Cardiac muscle cell (in vitro differentiated cells and primary cell): ENCODE measurements at regions not wholly inside any gene's neighbourhood (a gene's known extent, or its start where the extent isn't known, plus 50 kb on each side); places are given as distances from the start of the nearest gene placed in this dataset.
"Not testable (repeated sequence)": the region's sequence is repeated elsewhere in the genome, so short reads cannot be mapped to it uniquely, and the experiment has no call there.

Source experiments
- DNase-seq, 2 donors: peaks; one replicate each; pipeline versions ENCODE4 v3.0.0 to v3.0.0-alpha.2; 2010 to 2017; ENCODE audit warnings: low read depth in 1 of 2, low spot score in 1 of 2
- H3K27ac ChIP-seq: fragments of 200-600 bp; sonication (generic); 2 replicates; pipeline ENCODE4 v1.5.1; 2016
- H3K27me3 ChIP-seq: fragments of 200-600 bp; sonication (generic); 2 replicates; pipeline ENCODE4 v1.6.0; 2016; ENCODE audit warnings: control low read depth
- H3K36me3 ChIP-seq: fragments of 200-600 bp; sonication (generic); 2 replicates; pipeline ENCODE4 v1.5.1; 2016; ENCODE audit warnings: control low read depth
- H3K4me1 ChIP-seq: fragments of 200-600 bp; sonication (generic); 2 replicates; pipeline ENCODE4 v1.8.1; 2017; ENCODE audit warnings: low read depth, mild to moderate bottlenecking, mixed run types
- H3K4me3 ChIP-seq: fragments of 200-600 bp; sonication (generic); 2 replicates; pipeline ENCODE4 v1.5.1; 2016; ENCODE audit warnings: mild to moderate bottlenecking
- H3K9me3 ChIP-seq: fragments of 200-600 bp; sonication (generic); 2 replicates; pipeline ENCODE4 v1.5.1; 2017; ENCODE audit warnings: low read depth, mild to moderate bottlenecking, control low read depth
- TF ChIP-seq, protein P1 (sequence below): IDR thresholded peaks from 2 replicates; pipeline ENCODE4 v1.5.1; 2012; ENCODE audit warnings: low read depth, mild to moderate bottlenecking, low read length

DNA sequence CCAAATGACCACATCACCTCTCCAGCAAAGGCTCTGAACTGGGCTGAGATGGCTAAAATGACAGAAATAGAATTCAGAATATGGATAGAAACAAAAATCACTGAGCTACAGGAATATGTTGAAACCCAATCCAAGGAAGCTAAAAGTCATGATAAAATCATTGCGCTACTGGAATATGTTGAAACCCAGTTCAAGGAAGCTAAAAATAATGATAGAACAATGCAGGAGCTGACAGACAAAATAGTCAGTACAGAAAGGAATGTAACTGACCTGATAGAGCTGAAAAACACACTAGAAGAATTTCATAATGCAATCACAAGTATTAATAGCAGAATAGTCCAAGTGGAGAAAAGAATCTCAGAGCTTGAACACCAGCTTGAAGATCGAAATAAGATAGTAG, 394.9 kb upstream of the GRAMD2B start:
- no peak overlapping the region for H3K27ac ChIP-seq
- no peaks in the 10 kb centered on the region for H3K36me3 ChIP-seq
- H3K27me3 ChIP-seq = no peaks in the 10 kb centered on the region
- TF ChIP-seq, protein P1, sequence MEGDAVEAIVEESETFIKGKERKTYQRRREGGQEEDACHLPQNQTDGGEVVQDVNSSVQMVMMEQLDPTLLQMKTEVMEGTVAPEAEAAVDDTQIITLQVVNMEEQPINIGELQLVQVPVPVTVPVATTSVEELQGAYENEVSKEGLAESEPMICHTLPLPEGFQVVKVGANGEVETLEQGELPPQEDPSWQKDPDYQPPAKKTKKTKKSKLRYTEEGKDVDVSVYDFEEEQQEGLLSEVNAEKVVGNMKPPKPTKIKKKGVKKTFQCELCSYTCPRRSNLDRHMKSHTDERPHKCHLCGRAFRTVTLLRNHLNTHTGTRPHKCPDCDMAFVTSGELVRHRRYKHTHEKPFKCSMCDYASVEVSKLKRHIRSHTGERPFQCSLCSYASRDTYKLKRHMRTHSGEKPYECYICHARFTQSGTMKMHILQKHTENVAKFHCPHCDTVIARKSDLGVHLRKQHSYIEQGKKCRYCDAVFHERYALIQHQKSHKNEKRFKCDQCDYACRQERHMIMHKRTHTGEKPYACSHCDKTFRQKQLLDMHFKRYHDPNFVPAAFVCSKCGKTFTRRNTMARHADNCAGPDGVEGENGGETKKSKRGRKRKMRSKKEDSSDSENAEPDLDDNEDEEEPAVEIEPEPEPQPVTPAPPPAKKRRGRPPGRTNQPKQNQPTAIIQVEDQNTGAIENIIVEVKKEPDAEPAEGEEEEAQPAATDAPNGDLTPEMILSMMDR = no peak
- peak in 1 of 2 donors; percentile 75 for DNase-seq
- H3K4me3 ChIP-seq = no peak overlapping the region
- H3K9me3 ChIP-seq = no peaks in the 10 kb centered on the region
- H3K4me1 ChIP-seq = no peaks in the 10 kb centered on the region

DNA sequence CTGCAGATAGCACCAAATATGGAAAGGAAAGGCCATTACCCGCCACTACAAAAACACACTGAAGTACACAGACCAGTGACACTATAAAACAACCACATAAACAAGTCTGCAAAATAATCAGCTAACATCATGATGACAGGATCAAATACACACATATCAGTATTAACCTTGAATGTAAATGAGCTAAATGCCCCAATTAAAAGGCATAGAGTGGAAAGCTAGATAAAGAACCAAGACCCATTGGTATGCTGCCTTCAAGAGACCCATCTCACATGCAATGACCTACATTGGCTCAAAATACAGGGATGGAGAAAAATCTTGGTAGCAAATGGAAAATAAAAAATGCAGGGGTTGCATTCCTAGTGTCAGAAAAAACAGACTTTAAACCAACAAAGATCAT, 393.9 kb upstream of the GRAMD2B start:
- not testable (repeated sequence) for H3K36me3 ChIP-seq, H3K27ac ChIP-seq, H3K27me3 ChIP-seq, H3K4me3 ChIP-seq, H3K4me1 ChIP-seq, H3K9me3 ChIP-seq, DNase-seq

DNA sequence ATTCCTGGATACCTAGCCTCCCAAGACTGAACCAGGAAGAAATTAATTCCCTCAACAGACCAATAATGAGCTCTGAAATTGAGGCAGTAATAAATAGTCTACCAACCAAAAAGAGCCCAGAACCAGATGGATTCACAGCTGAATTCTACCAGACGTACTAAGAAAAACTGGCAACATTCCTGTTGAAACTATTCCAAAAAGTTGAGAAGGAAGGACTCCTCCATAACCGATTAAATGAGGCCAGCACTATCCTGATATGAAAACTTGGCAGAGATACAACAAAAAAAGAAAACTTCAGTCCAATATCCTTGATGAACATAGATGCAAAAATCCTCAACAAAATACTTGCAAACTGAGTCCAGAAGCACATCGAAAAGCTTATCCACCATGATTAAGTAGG, 392.5 kb upstream of the GRAMD2B start:
- Histone ChIP-seq H3K9me3 (no peaks in the 10 kb centered on the region), H3K27me3 (no peaks in the 10 kb centered on the region), H3K27ac (no peak overlapping the region), H3K4me3 (no peak overlapping the region), H3K4me1 (no peaks in the 10 kb centered on the region), H3K36me3 (no peaks in the 10 kb centered on the region)
- DNase-seq = peak in 1 of 2 donors; percentile 60
- TF ChIP-seq, protein P1 = no peak

DNA sequence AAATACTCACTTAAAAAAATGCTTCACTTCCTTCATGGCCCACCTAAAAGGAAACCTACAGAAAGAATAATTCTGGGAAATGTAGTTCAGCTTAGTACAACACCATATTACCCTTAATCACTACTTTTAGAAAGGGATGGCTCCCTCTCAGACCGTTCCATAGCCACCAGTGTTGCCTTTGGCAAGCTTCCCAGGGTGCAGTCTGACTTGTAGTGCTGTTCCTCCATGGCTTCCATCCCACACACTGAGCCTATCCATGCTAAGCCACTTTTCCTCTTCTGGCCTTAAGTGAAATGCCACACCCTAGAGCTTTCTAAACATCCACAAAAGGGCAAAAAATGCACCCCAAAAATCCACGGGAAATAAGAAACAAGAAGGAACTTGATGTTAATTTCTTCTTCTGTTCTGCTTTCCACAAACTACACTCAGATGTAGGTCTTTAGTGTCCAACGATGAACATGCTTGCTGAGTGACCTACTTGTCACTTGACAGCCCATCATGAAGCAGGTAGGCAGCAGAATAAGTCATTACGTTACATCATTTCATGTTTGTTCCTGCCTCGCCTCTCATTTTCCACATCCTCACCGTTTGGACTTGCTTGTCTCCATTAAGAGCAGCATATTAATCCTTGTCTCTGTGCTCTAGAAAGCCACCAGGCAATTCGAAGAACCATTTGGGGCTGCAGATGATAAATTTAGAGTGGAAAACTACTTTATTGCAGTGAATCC, 391.1 kb upstream of the GRAMD2B start:
- TF ChIP-seq, protein P1 = no peak
- H3K4me1 ChIP-seq = no peaks in the 10 kb centered on the region
- H3K4me3 ChIP-seq = no peak overlapping the region
- no peaks in the 10 kb centered on the region for H3K9me3 ChIP-seq
- no peaks in the 10 kb centered on the region for H3K27me3 ChIP-seq
- no peak overlapping the region for H3K27ac ChIP-seq
- peak in 1 of 2 donors; percentile 89 for DNase-seq
- no peaks in the 10 kb centered on the region for H3K36me3 ChIP-seq

DNA sequence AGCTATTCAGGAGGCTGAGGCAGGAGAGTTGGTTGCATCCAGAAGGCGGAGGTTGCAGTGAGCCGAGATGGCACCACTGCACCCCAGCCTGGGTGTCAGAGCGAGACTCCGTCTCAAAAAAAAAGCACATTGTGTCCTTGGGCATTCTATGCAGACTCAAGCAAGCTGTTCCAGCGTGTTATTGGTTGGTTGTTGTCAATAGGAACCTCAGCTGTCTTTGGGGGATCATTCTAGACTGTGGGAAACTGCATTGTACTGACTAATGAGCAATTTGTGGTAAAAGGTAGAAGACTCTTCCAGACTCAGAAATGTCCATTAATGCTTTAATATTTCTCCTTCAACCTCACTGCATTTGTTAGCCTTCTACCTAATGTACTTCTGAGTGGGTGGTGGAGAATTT, 379.5 kb upstream of the GRAMD2B start:
- Histone ChIP-seq H3K4me3 (no peak overlapping the region), H3K4me1 (peaks cover 46% of the 10 kb centered on the region), H3K27ac (peak overlapping the region; percentile 94), H3K9me3 (no peaks in the 10 kb centered on the region), H3K27me3 (no peaks in the 10 kb centered on the region), H3K36me3 (no peaks in the 10 kb centered on the region)
- TF ChIP-seq, protein P1 = no peak
- peak in 1 of 2 donors; percentile 23 for DNase-seq

DNA sequence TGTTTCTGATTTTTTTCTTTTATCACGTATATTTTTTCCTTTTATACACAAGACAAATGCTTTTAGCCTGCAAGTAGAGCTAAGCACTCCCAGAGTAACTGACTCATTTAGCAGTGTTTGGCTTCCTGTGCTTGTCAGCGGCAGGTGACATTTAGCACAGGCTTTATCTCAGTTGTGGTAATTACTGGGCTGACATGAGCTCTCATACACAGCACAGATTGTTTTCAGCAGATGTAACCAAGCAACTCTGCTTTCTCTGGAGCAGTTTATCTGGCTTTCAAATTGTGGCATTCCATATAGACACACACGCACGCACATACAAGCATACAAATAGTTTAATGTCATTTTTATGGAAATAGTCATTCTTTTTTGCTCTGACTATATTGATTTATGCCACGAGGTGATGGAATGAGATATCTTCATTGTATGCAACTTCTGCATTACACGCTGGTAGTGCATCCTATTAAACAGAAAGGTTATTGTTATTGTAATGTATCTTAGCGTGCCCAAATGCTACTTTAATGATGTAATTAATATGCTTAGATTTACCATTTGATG, 379.0 kb upstream of the GRAMD2B start:
- H3K27ac ChIP-seq = peak overlapping the region; percentile 94
- peak; percentile 85 to 97 for DNase-seq
- no peaks in the 10 kb centered on the region for H3K36me3 ChIP-seq

More for the DNA sequence above, 379.0 kb upstream of the GRAMD2B start:
- no peak overlapping the region for H3K4me3 ChIP-seq
- H3K4me1 ChIP-seq = peaks cover 46% of the 10 kb centered on the region
- TF ChIP-seq, protein P1 = no peak
- H3K27me3 ChIP-seq = no peaks in the 10 kb centered on the region
- H3K9me3 ChIP-seq = no peaks in the 10 kb centered on the region
